ENCODE measurements at regions not wholly inside any gene's neighbourhood (a gene's known extent, or its start where the extent isn't known, plus 50 kb on each side); places are given as distances from the start of the nearest gene placed in this dataset.

DNA sequence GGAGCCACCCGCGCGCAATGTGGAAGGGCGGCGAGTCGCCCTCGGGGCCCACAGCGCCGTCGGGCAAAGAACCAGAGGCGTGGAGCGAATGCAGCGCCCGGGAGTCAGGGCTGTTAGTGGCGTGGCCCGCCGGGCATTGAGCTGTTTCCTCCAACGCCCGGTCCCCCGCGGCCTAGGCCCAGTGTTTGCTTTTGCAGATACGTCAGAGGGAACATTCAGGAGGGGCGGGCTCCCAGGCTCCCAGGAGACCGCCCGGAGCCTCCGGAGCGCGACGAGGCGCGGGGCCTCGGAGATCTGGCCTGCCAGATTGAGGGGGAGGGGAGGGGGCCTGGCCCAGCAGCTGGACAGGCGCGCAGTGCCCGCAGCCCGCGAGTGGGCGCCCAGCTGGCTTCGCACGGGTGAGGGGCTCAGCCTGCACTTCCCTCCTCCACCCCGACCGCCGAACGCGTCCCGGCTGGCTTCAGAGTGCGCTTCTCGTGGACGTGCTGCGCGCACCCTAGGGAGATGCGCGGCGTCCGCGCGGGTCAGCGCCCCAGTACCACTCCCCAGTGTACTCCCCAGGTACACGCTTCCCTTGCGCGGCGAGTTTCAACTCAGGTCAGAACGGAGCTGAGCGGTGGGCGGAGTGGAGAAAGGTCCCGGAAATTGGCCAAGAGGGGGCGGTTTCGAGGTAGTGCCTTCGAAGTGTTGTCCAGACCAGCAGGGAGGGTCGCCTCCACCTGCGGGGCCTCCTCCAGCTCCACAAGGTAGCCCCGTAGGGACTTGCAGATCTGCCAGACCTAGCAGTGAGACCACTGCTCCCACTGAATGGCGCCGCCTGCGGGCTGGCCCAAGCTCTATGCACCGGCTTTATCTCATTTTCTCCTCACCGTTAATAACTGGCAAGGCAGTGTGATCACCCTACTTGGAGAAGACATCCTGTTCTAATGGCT is 130.4 kb downstream of the TMEM174 start:
- TF ChIP-seq, protein P1, sequence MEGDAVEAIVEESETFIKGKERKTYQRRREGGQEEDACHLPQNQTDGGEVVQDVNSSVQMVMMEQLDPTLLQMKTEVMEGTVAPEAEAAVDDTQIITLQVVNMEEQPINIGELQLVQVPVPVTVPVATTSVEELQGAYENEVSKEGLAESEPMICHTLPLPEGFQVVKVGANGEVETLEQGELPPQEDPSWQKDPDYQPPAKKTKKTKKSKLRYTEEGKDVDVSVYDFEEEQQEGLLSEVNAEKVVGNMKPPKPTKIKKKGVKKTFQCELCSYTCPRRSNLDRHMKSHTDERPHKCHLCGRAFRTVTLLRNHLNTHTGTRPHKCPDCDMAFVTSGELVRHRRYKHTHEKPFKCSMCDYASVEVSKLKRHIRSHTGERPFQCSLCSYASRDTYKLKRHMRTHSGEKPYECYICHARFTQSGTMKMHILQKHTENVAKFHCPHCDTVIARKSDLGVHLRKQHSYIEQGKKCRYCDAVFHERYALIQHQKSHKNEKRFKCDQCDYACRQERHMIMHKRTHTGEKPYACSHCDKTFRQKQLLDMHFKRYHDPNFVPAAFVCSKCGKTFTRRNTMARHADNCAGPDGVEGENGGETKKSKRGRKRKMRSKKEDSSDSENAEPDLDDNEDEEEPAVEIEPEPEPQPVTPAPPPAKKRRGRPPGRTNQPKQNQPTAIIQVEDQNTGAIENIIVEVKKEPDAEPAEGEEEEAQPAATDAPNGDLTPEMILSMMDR (IDR thresholded peaks at IDR 0.05; ENCODE audit: control extremely low read depth, extremely low read depth) = no peak
- DNase-seq = peak in 1 of 3 donors; percentile 30
- Histone ChIP-seq H3K9ac (ENCODE audit: insufficient read depth in 1 of 2, low read length in 2 of 2) (no peak overlapping the region), H3K4me3 (no peak overlapping the region), H3K27me3 (ENCODE audit: control insufficient read depth in 3 of 3, insufficient read depth in 3 of 3, low read length in 2 of 3) (peaks cover 19 to 98% (median 84%) of the 10 kb centered on the region in 3 donors), H3K36me3 (ENCODE audit: control insufficient read depth in 4 of 4, insufficient read depth in 4 of 4, low read length in 4 of 4) (no peaks in the 10 kb centered on the region), H3K9me3 (ENCODE audit: control insufficient read depth in 4 of 4, insufficient read depth in 3 of 4, low read length in 3 of 4) (peaks cover 0 to 12% (median 0%) of the 10 kb centered on the region in 4 donors), H3K4me1 (ENCODE audit: control insufficient read depth in 5 of 5, insufficient read depth in 5 of 5, low read length in 5 of 5) (peaks cover under 1 to 16% (median 6%) of the 10 kb centered on the region in 5 donors), H3K27ac (ENCODE audit: low read depth in 1 of 2, low read length in 1 of 2) (no peak overlapping the region)
- WGBS, 2 donors = 3 to 7% methylated on average over 65 to 77 of the region's 77 CpGs
- ATAC-seq (ENCODE audit: insufficient read depth, low FRiP score) = no peak

DNA sequence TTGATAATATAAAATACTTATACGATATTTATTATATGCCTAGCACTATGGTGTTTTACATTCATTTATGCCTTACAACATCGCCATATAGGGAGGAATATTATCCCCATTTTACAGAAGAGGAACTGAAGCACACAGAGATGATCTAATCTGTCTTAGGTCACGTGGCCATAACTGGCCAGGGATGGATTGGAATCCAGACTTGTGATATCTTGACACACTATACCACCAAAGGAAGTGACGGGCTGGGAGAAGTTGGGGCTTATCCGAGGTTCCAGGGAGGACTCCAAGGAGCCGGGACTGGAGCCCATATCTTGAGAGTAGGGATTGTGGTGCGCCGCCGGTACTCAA is 129.8 kb downstream of the TMEM174 start:
- Histone ChIP-seq H3K9ac (ENCODE audit: insufficient read depth in 1 of 2, low read length in 2 of 2) (no peak overlapping the region), H3K36me3 (ENCODE audit: control insufficient read depth in 4 of 4, insufficient read depth in 4 of 4, low read length in 4 of 4) (no peaks in the 10 kb centered on the region), H3K9me3 (ENCODE audit: control insufficient read depth in 4 of 4, insufficient read depth in 3 of 4, low read length in 3 of 4) (peaks cover 0 to 12% (median 0%) of the 10 kb centered on the region in 4 donors), H3K27ac (ENCODE audit: low read depth in 1 of 2, low read length in 1 of 2) (no peak overlapping the region), H3K27me3 (ENCODE audit: control insufficient read depth in 3 of 3, insufficient read depth in 3 of 3, low read length in 2 of 3) (peaks cover 26 to 97% (median 83%) of the 10 kb centered on the region in 3 donors), H3K4me1 (ENCODE audit: control insufficient read depth in 5 of 5, insufficient read depth in 5 of 5, low read length in 5 of 5) (peaks cover 3 to 18% (median 6%) of the 10 kb centered on the region in 5 donors), H3K4me3 (no peak overlapping the region)
- WGBS, 2 donors = 10 to 13% methylated on average over 9 of the region's 9 CpGs
- DNase-seq (no peak), ATAC-seq (ENCODE audit: insufficient read depth, low FRiP score) (no peak)
- TF ChIP-seq, protein P1 (IDR thresholded peaks at IDR 0.05; ENCODE audit: control extremely low read depth, extremely low read depth) = no peak

- Histone ChIP-seq H3K36me3 (ENCODE audit: control insufficient read depth in 4 of 4, insufficient read depth in 4 of 4, low read length in 4 of 4) (no peaks in the 10 kb centered on the region), H3K27me3 (ENCODE audit: control insufficient read depth in 3 of 3, insufficient read depth in 3 of 3, low read length in 2 of 3) (peaks cover 30 to 97% (median 88%) of the 10 kb centered on the region in 3 donors), H3K4me1 (ENCODE audit: control insufficient read depth in 5 of 5, insufficient read depth in 5 of 5, low read length in 5 of 5) (peaks cover 3 to 18% (median 6%) of the 10 kb centered on the region in 5 donors), H3K9ac (ENCODE audit: insufficient read depth in 1 of 2, low read length in 2 of 2) (no peak overlapping the region), H3K27ac (ENCODE audit: low read depth in 1 of 2, low read length in 1 of 2) (no peak overlapping the region), H3K9me3 (ENCODE audit: control insufficient read depth in 4 of 4, insufficient read depth in 3 of 4, low read length in 3 of 4) (peaks cover 0 to 9% (median 0%) of the 10 kb centered on the region in 4 donors), H3K4me3 (no peak overlapping the region)
- ATAC-seq (ENCODE audit: insufficient read depth, low FRiP score) (no peak), DNase-seq (no peak)
- TF ChIP-seq, protein P1 (IDR thresholded peaks at IDR 0.05; ENCODE audit: control extremely low read depth, extremely low read depth) = no peak
- 13 to 16% methylated on average over 22 of the region's 22 CpGs for WGBS, 2 donors
Observed at GRCh38 chr5:73301208-73301901, 128.4 kb downstream of the TMEM174 start.

Measured in lung (tissue), 11 donors.